ENCODE measurements at regions not wholly inside any gene's neighbourhood (a gene's known extent, or its start where the extent isn't known, plus 50 kb on each side); places are given as distances from the start of the nearest gene placed in this dataset.

DNA sequence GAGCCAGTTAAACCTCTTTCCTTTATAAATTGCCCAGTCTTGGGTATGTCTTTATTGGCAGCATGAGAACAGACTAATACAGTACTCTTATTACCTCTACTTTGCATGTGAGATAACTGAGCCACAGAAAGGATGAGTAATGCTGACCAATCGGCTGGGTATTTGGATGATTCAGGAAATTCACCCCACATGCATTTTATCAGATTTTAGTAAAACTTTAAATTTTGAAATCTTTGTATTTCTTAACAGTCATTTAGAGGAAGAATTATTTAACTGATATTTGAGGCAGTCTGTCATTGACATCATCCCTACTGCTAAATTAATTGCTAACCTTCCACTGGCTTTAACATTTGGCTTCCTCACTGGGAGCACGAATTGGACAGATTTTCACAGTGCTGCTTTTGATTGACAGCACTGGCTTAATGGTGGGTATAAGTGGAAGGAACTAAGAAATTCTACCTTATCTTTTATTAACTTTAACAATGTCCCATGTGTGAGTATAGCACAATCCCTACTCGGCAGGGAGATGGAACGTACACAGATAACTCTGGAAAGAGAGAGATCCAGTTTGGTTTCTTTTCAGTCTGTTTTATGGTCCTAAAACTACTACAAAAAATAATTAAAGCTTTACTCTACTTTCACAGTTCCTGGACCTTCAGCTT lies 261.0 kb downstream of the DACT1 start:
- H3K27ac ChIP-seq: no peak overlapping the region
- no peaks in the 10 kb centered on the region for H3K9me3 ChIP-seq
- H3K36me3 ChIP-seq: no peaks in the 10 kb centered on the region
- DNase-seq (ENCODE audit: low spot score): no peak
- H3K27me3 ChIP-seq (replicated peaks; ENCODE audit: insufficient read depth): no peaks in the 10 kb centered on the region
- H3K4me3 ChIP-seq: no peak overlapping the region
- intact Hi-C loops (cut with DNase I): no loop called here
- no peak for TF ChIP-seq POLR2A (IDR thresholded peaks at IDR 0.05)
- no peak for TF ChIP-seq POLR2AphosphoS5 (IDR thresholded peaks at IDR 0.05)
- TF ChIP-seq, protein P1, sequence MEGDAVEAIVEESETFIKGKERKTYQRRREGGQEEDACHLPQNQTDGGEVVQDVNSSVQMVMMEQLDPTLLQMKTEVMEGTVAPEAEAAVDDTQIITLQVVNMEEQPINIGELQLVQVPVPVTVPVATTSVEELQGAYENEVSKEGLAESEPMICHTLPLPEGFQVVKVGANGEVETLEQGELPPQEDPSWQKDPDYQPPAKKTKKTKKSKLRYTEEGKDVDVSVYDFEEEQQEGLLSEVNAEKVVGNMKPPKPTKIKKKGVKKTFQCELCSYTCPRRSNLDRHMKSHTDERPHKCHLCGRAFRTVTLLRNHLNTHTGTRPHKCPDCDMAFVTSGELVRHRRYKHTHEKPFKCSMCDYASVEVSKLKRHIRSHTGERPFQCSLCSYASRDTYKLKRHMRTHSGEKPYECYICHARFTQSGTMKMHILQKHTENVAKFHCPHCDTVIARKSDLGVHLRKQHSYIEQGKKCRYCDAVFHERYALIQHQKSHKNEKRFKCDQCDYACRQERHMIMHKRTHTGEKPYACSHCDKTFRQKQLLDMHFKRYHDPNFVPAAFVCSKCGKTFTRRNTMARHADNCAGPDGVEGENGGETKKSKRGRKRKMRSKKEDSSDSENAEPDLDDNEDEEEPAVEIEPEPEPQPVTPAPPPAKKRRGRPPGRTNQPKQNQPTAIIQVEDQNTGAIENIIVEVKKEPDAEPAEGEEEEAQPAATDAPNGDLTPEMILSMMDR (IDR thresholded peaks at IDR 0.05): no peak
- H3K4me1 ChIP-seq (replicated peaks): no peaks in the 10 kb centered on the region
- WGBS: 69% methylated on average over 4 of the region's 4 CpGs

DNA sequence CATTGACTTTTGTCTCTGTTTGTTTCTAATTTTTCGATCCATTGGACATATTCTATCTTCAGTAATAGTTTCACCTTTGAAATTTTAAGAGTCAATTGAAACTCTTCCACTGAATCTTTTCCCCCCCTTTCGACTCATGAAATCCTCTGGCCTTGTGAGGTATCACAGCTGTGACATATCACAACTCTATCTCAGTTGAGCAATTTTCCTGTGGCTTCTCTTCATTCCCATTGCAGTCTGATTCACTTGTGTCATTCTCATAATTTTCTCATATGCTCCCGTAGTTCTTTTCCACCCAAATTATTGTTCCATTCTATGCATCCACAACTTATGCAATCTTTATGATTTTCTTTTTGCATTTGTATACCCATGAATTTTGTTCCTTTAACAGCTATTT lies 261.6 kb downstream of the DACT1 start:
- intact Hi-C loops (cut with DNase I): no loop called here
- Histone ChIP-seq H3K4me1 (replicated peaks) (no peaks in the 10 kb centered on the region), H3K27me3 (replicated peaks; ENCODE audit: insufficient read depth) (no peaks in the 10 kb centered on the region), H3K36me3 (no peaks in the 10 kb centered on the region), H3K4me3 (no peak overlapping the region), H3K27ac (no peak overlapping the region), H3K9me3 (no peaks in the 10 kb centered on the region)
- no peak for DNase-seq (ENCODE audit: low spot score)
- WGBS: 63% methylated on average over 3 of the region's 3 CpGs
- TF ChIP-seq POLR2AphosphoS5 (IDR thresholded peaks at IDR 0.05) (no peak), POLR2A (IDR thresholded peaks at IDR 0.05) (no peak)
- TF ChIP-seq, protein P1 (IDR thresholded peaks at IDR 0.05): no peak

DNA sequence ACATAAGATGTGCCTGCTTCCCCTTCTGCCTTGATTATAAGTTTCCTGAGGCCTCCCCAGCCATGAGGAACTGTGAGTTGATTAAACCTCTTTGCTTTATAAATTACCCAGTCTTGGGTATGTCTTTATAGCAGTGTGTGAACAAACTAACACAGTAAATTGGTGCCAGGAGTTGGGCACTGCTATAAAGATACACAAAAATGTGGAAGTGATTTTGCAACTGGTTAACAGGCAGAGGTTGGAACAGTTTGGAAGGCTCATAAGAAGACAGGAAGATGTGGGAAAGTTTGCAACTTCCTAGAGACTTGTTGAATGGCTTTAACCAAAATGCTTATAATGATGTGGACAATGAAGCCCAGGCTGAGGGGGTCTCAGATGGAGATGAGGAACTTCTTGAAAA lies 264.1 kb downstream of the DACT1 start:
- TF ChIP-seq POLR2A (IDR thresholded peaks at IDR 0.05) (no peak), POLR2AphosphoS5 (IDR thresholded peaks at IDR 0.05) (no peak)
- TF ChIP-seq, protein P1 (IDR thresholded peaks at IDR 0.05): no peak
- intact Hi-C loops (cut with DNase I): no loop called here
- H3K4me3 ChIP-seq: no peak overlapping the region
- H3K27me3 ChIP-seq (replicated peaks; ENCODE audit: insufficient read depth): no peaks in the 10 kb centered on the region
- H3K36me3 ChIP-seq: no peaks in the 10 kb centered on the region
- H3K27ac ChIP-seq: no peak overlapping the region
- H3K4me1 ChIP-seq (replicated peaks): no peaks in the 10 kb centered on the region
- no peaks in the 10 kb centered on the region for H3K9me3 ChIP-seq
- DNase-seq (ENCODE audit: low spot score): no peak

DNA sequence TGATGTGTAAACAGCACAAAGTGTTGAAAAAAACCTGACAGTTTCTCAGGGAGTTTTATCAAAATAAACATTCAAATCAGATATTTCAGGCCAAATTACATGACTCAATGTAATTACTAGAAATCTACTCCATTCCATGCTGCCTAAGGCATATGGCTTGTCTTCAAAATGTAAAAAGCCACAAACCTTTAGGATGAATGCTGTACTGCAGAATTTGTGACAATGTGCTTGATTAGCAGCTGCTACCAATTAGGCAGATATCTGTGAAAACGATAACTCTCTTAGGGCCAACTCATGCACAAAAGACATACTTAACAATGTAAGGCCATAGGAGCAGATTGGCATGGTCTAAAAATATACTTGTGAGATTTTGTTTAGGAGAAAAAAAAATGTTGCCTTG lies 267.0 kb downstream of the DACT1 start:
- 79% methylated on average over 1 of the region's 1 CpG for WGBS
- Histone ChIP-seq H3K27me3 (replicated peaks; ENCODE audit: insufficient read depth) (no peaks in the 10 kb centered on the region), H3K36me3 (no peaks in the 10 kb centered on the region)

DNA sequence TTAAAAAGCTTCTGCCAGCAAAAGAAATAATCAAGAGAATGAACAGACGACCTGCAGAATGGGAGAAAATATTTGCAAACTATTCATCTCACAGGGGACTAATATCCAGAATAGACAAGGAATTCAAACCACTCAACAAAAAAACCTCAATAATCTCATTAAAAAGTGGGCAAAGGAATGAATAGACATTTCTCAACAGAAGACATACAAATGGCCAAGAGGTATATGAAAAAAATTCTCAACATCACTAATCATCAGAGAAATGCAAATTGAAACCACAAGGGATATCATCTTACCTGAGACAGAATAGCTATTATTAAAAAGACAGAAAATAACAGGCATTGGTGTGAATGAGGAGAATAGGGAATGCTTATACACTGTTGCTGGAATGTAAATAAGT lies 270.0 kb downstream of the DACT1 start:
- Histone ChIP-seq H3K4me3 (no peak overlapping the region), H3K4me1 (replicated peaks) (no peaks in the 10 kb centered on the region), H3K36me3 (no peaks in the 10 kb centered on the region), H3K9me3 (no peaks in the 10 kb centered on the region), H3K27ac (no peak overlapping the region), H3K27me3 (replicated peaks; ENCODE audit: insufficient read depth) (no peaks in the 10 kb centered on the region)
- DNase-seq (ENCODE audit: low spot score): no peak
- TF ChIP-seq POLR2AphosphoS5 (IDR thresholded peaks at IDR 0.05) (no peak), POLR2A (IDR thresholded peaks at IDR 0.05) (no peak)
- TF ChIP-seq, protein P1 (IDR thresholded peaks at IDR 0.05): no peak
- 67% methylated on average over 1 of the region's 1 CpG for WGBS
- intact Hi-C loops (cut with DNase I): no loop called here

More for the DNA sequence above, 267.0 kb downstream of the DACT1 start:
- no peak for DNase-seq (ENCODE audit: low spot score)
- intact Hi-C loops (cut with DNase I): no loop called here
- Histone ChIP-seq H3K9me3 (no peaks in the 10 kb centered on the region), H3K4me1 (replicated peaks) (no peaks in the 10 kb centered on the region), H3K4me3 (no peak overlapping the region), H3K27ac (no peak overlapping the region)
- TF ChIP-seq POLR2AphosphoS5 (IDR thresholded peaks at IDR 0.05): no peak
- no peak for TF ChIP-seq POLR2A (IDR thresholded peaks at IDR 0.05)
- TF ChIP-seq, protein P1 (IDR thresholded peaks at IDR 0.05): no peak

Data from prostate gland (tissue), 2 donors.